IgD-negative memory B cell (primary cell): ENCODE measurements at regions not wholly inside any gene's neighbourhood (a gene's known extent, or its start where the extent isn't known, plus 50 kb on each side); places are given as distances from the start of the nearest gene placed in this dataset.
A peak's percentile ranks its signal among the peaks of the same experiment; 100 is the strongest.

ENCODE experiments used
- H3K27ac Mint-ChIP-seq, 3 donors: one replicate each; pipeline ENCODE4 v1.8.0; 2020 to 2022; ENCODE audit warnings: mild to moderate bottlenecking in 3 of 3, mixed read lengths in 3 of 3, moderate library complexity in 1 of 3
- H3K27me3 Mint-ChIP-seq: one replicate; pipeline ENCODE4 v1.8.0; 2021; ENCODE audit warnings: mixed read lengths
- H3K36me3 Mint-ChIP-seq: one replicate; pipeline ENCODE4 v1.8.0; 2020; ENCODE audit warnings: mild to moderate bottlenecking, mixed read lengths
- H3K4me1 Mint-ChIP-seq, 3 donors: one replicate each; pipeline ENCODE4 v1.8.0; 2020 to 2022; ENCODE audit warnings: mixed read lengths in 3 of 3, mild to moderate bottlenecking in 1 of 3
- H3K4me3 Mint-ChIP-seq, 4 donors: one replicate each; pipeline ENCODE4 v1.8.0; 2020 to 2022; ENCODE audit warnings: mild to moderate bottlenecking in 4 of 4, mixed read lengths in 4 of 4, moderate library complexity in 3 of 4
- H3K9me3 Mint-ChIP-seq, 3 donors: one replicate each; pipeline ENCODE4 v1.8.0; 2020 to 2021; ENCODE audit warnings: mixed read lengths in 3 of 3, mild to moderate bottlenecking in 1 of 3

DNA sequence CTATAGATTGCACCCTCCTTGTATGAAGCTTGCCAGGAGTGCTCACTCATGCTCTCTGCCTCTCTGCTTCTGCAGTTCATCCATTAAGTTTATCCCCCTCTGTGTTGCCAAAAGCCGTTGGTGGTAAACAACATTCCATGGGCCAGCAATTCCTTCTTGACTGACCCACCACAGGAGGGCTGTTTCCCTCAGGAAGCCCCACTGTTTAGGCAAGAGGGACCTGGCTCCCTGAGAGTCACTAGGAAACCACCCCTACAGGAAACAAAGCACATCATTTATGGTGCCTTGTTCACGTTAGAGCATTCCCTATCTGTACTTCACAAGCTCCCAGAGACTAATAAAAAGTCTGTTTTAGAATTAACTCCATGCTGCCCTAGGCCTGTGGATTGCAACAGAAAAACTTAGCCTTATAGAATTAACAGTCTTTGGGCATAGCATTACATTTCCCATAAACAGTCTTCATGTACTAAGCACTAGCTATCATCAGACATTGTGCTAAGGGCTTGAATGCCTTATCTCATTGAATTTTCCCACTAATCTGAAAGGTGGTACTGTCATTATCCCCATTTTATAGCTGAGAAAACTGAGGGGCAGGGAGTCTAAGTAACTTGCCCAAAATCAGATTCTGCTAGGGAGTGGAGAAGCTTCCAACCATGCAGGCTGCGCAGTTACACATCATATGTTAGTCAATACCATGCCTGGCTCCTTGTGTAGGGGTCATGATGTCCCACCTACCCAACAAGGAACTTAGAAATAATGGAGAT is 149.9 kb downstream of the SHQ1 start:
- peaks cover 8% of the 10 kb centered on the region for H3K27me3 Mint-ChIP-seq
- H3K4me1 Mint-ChIP-seq = peaks cover 0 to 5% (median 5%) of the 10 kb centered on the region in 3 donors
- no peak overlapping the region for H3K4me3 Mint-ChIP-seq
- no peaks in the 10 kb centered on the region for H3K9me3 Mint-ChIP-seq
- no peaks in the 10 kb centered on the region for H3K36me3 Mint-ChIP-seq
- H3K27ac Mint-ChIP-seq = no peak overlapping the region

- Mint-ChIP-seq H3K9me3 (no peaks in the 10 kb centered on the region), H3K4me3 (no peak overlapping the region), H3K4me1 (peaks cover 0 to 1% (median under 1%) of the 10 kb centered on the region in 3 donors), H3K27me3 (peaks cover 9% of the 10 kb centered on the region), H3K36me3 (no peaks in the 10 kb centered on the region), H3K27ac (no peak overlapping the region)
These were observed 150.5 kb downstream of the SHQ1 start for GRCh38 chr3:72697717-72698116.

DNA sequence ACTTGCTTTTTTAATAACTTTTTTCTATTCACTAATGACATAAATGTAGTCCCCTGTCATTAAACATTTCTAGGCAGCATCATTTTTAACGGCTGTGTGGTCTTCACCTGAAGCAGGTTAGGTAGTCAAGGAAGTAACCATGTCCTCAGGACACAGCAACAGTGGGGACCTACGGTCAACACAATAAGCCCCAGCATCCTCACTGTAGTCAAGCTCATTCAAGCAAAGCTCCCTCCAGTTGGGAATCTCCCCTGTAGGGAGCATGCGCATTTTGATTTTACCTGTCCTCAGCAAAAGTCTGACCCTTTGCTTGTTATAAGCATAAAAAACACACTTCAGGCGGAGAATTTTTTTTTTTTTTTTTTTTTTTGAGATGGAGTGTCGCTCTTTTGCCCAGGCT is 151.4 kb downstream of the SHQ1 start:
- H3K27ac Mint-ChIP-seq = no peak overlapping the region
- no peaks in the 10 kb centered on the region for H3K9me3 Mint-ChIP-seq
- H3K27me3 Mint-ChIP-seq = peaks cover 9% of the 10 kb centered on the region
- no peaks in the 10 kb centered on the region for H3K4me1 Mint-ChIP-seq
- H3K36me3 Mint-ChIP-seq = no peaks in the 10 kb centered on the region
- H3K4me3 Mint-ChIP-seq = no peak overlapping the region

DNA sequence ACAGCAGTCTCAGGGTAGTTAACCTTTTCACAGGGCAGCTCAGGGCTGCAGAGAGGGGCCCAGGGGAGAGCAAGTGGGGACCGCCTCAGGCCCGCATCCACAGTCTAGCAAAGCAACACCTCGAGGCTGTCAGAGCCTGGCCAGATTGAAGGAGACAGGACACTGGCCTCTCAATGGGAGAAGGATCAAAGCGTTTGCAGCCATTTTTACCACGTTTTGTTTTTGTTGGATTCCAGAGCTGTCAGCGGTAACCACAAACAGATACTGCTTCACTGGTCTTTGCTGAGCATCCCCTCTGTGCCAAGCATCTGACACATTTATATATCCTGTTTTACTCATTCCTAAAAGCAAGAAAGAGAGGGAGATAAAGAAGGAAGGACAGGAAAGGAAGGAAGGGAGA is 153.8 kb downstream of the SHQ1 start:
- Mint-ChIP-seq H3K36me3 (no peaks in the 10 kb centered on the region), H3K27ac (no peak overlapping the region), H3K27me3 (peaks cover 5% of the 10 kb centered on the region), H3K9me3 (no peaks in the 10 kb centered on the region), H3K4me1 (peaks cover 0 to 1% (median 0%) of the 10 kb centered on the region in 3 donors), H3K4me3 (no peak overlapping the region)

DNA sequence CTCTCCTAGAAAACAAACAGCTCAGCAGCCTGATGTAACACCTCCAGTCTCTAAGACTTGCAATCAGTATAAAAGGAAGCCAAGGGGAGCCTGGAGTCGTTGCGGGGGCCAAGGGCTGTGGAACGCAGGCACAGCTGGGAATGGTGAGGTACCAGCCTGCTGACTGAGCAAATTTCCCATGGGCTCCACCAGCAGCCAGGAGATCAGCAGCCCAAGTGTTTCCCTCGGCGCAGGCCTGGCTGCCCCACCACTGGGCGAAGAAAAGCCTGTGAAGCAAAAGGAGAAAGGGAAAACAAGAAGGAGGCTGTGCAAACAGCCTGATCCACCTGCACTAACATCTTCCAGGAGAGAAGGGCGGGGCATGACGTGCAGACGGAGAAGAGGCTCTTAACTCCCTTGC is 155.3 kb downstream of the SHQ1 start:
- Mint-ChIP-seq H3K27me3 (peaks cover 7% of the 10 kb centered on the region), H3K4me1 (peaks cover 5 to 8% (median 6%) of the 10 kb centered on the region in 3 donors), H3K27ac (no peak overlapping the region), H3K4me3 (no peak overlapping the region), H3K9me3 (no peaks in the 10 kb centered on the region), H3K36me3 (no peaks in the 10 kb centered on the region)

DNA sequence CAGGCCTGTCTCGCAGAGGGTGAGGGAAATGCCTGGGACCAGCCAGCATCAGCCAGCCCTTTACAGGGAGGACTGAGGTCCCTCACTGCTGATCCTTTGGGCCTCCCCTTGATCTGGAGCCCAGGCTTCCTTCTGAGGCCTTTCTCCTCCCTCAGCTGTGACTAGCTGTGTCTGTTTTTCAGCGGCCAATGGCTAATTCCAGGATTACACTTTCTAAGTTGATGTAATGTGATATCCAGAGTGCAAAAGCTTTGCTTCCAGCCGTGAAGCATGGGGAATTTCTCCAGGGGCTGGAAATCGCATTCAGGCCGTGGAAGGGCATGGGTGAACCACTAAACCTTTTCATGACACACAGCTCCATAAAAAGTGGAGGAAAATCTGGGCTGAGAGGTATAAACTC is 157.6 kb downstream of the SHQ1 start:
- Mint-ChIP-seq H3K9me3 (peaks cover 0 to 2% (median 0%) of the 10 kb centered on the region in 3 donors), H3K27me3 (peaks cover 6% of the 10 kb centered on the region), H3K4me3 (no peak overlapping the region), H3K36me3 (peaks cover 2% of the 10 kb centered on the region), H3K4me1 (peaks cover 5 to 8% (median 6%) of the 10 kb centered on the region in 3 donors), H3K27ac (no peak overlapping the region)

GRCh38 chr3:72682936-72683452 is 165.3 kb downstream of the SHQ1 start:
- H3K4me3 Mint-ChIP-seq = no peak overlapping the region
- H3K4me1 Mint-ChIP-seq = peaks cover 4 to 6% (median 5%) of the 10 kb centered on the region in 3 donors
- peaks cover 9% of the 10 kb centered on the region for H3K27me3 Mint-ChIP-seq
- peaks cover 10% of the 10 kb centered on the region for H3K36me3 Mint-ChIP-seq
- peaks cover 3 to 5% (median 3%) of the 10 kb centered on the region in 3 donors for H3K9me3 Mint-ChIP-seq
- H3K27ac Mint-ChIP-seq = no peak overlapping the region

- Mint-ChIP-seq H3K27ac (no peak overlapping the region), H3K9me3 (peaks cover 3 to 6% (median 3%) of the 10 kb centered on the region in 3 donors), H3K27me3 (peaks cover 8% of the 10 kb centered on the region), H3K4me1 (peaks cover 4 to 6% (median 5%) of the 10 kb centered on the region in 3 donors), H3K36me3 (peaks cover 10% of the 10 kb centered on the region), H3K4me3 (no peak overlapping the region)
These were observed 166.6 kb downstream of the SHQ1 start for GRCh38 chr3:72681598-72681997.

DNA sequence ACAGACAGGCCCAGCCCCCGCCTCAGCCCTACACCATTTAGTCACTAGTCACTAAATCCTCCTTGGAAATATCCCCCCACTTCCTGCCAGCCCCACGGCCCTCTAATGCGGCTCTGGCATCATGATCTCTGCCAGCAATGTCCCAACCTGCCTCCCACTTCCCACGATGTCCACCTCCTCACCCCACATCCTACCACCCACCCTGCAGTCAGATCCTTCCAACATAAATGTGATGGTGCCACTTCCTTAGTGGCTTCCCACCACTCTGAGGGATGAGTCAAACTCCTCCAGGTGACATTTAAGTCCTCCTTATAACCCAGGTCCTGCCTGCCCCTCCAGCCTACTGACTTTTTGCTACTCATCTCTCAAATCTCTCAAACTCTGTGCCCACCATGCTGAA is 167.5 kb downstream of the SHQ1 start:
- peaks cover 8% of the 10 kb centered on the region for H3K27me3 Mint-ChIP-seq
- no peak overlapping the region for H3K27ac Mint-ChIP-seq
- peaks cover 4 to 6% (median 5%) of the 10 kb centered on the region in 3 donors for H3K4me1 Mint-ChIP-seq
- peaks cover 7% of the 10 kb centered on the region for H3K36me3 Mint-ChIP-seq
- peaks cover 3 to 4% (median 3%) of the 10 kb centered on the region in 3 donors for H3K9me3 Mint-ChIP-seq
- no peak overlapping the region for H3K4me3 Mint-ChIP-seq

DNA sequence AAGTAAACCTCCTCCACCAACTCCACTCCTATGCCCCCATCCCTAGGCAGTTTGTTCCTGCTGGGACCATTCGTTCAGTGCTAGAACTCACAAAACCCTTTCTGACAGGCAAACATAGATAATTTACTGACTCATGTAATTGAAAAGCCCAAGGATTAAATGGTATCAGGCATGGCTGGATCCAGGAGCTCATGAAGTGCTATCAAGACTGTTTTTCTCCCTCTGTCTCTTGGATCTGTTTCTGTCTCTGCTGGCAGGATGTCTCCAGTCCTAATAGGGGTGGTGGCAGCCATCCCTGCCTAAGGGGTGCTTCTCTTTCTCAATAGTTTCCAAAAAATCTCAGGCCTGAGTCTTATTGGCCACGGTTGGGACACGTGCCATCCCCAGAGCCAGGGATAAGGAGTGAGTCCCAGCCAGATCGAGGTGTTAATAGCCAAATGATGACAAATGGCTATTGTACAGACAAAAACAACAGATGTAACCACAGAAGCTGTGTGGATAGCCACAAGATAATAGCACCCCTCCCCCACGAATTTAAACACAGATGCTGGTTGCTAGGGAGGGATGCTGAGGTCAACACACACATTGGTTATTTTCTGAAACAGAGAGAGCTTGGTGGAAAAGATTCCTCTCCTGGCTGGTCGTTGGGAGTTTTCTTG is 168.6 kb downstream of the SHQ1 start:
- peaks cover 8% of the 10 kb centered on the region for H3K27me3 Mint-ChIP-seq
- peaks cover 3 to 4% (median 3%) of the 10 kb centered on the region in 3 donors for H3K9me3 Mint-ChIP-seq
- H3K4me3 Mint-ChIP-seq = no peak overlapping the region
- H3K4me1 Mint-ChIP-seq = peaks cover 3 to 6% (median 4%) of the 10 kb centered on the region in 3 donors
- no peak overlapping the region for H3K27ac Mint-ChIP-seq
- peaks cover 4% of the 10 kb centered on the region for H3K36me3 Mint-ChIP-seq

GRCh38 chr3:72678867-72679266 is 169.4 kb downstream of the SHQ1 start:
- peaks cover 3 to 4% (median 3%) of the 10 kb centered on the region in 3 donors for H3K9me3 Mint-ChIP-seq
- no peak overlapping the region for H3K27ac Mint-ChIP-seq
- H3K36me3 Mint-ChIP-seq = peaks cover 2% of the 10 kb centered on the region
- H3K4me3 Mint-ChIP-seq = no peak overlapping the region
- H3K4me1 Mint-ChIP-seq = peaks cover 0 to 6% (median 2%) of the 10 kb centered on the region in 3 donors
- peaks cover 3% of the 10 kb centered on the region for H3K27me3 Mint-ChIP-seq

- peaks cover 3% of the 10 kb centered on the region for H3K27me3 Mint-ChIP-seq
- peaks cover 3 to 4% (median 3%) of the 10 kb centered on the region in 3 donors for H3K9me3 Mint-ChIP-seq
- H3K4me3 Mint-ChIP-seq = no peak overlapping the region
- peaks cover 0 to 9% (median under 1%) of the 10 kb centered on the region in 3 donors for H3K4me1 Mint-ChIP-seq
- H3K27ac Mint-ChIP-seq = no peak overlapping the region
- peaks cover 2% of the 10 kb centered on the region for H3K36me3 Mint-ChIP-seq
These were observed 169.9 kb downstream of the SHQ1 start for GRCh38 chr3:72678380-72678779.

- H3K4me1 Mint-ChIP-seq = peaks cover 9 to 12% (median 11%) of the 10 kb centered on the region in 3 donors
- peaks cover 0 to 1% (median 0%) of the 10 kb centered on the region in 3 donors for H3K9me3 Mint-ChIP-seq
- H3K4me3 Mint-ChIP-seq = no peak overlapping the region
- no peaks in the 10 kb centered on the region for H3K27me3 Mint-ChIP-seq
- H3K36me3 Mint-ChIP-seq = no peaks in the 10 kb centered on the region
- H3K27ac Mint-ChIP-seq = no peak overlapping the region
These were observed 173.0 kb downstream of the SHQ1 start for GRCh38 chr3:72675243-72675642.

GRCh38 chr3:72673011-72673771 is 175.1 kb downstream of the SHQ1 start:
- peaks cover 0 to 1% (median 0%) of the 10 kb centered on the region in 3 donors for H3K9me3 Mint-ChIP-seq
- H3K27ac Mint-ChIP-seq = no peak overlapping the region
- H3K4me1 Mint-ChIP-seq = peaks cover 9 to 12% (median 11%) of the 10 kb centered on the region in 3 donors
- H3K36me3 Mint-ChIP-seq = no peaks in the 10 kb centered on the region
- peak overlapping the region in 1 of 4 donors; percentile 19 for H3K4me3 Mint-ChIP-seq
- H3K27me3 Mint-ChIP-seq = peaks cover 1% of the 10 kb centered on the region

DNA sequence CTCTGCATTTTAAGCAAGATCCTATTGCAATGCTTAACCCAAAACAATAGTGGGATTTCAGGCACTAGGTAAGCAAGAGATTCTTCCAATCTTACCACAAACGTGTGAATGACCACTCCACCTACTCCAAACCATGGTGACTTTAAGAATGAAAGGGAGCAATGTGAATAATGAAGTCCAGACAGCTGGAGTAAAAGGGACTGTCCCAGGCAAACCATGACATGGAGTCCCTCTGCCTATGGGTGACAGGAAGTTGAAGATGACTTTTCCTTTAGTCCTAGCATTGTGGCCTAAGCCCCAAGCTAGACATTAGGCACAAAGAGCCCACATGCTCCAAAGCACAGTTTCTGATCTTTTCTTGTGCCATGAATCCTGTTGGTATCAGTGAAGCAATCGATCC is 179.0 kb downstream of the SHQ1 start:
- H3K27ac Mint-ChIP-seq = no peak overlapping the region
- peaks cover 7% of the 10 kb centered on the region for H3K27me3 Mint-ChIP-seq
- H3K36me3 Mint-ChIP-seq = no peaks in the 10 kb centered on the region
- no peaks in the 10 kb centered on the region for H3K9me3 Mint-ChIP-seq
- peaks cover 9 to 12% (median 11%) of the 10 kb centered on the region in 3 donors for H3K4me1 Mint-ChIP-seq
- H3K4me3 Mint-ChIP-seq = no peak overlapping the region
